ENCODE measurements at regions not wholly inside any gene's neighbourhood (a gene's known extent, or its start where the extent isn't known, plus 50 kb on each side); places are given as distances from the start of the nearest gene placed in this dataset.
"Not testable (repeated sequence)": the region's sequence is repeated elsewhere in the genome, so short reads cannot be mapped to it uniquely, and the experiment has no call there.

- peaks cover 4% of the 10 kb centered on the region for H3K9me3 Mint-ChIP-seq
- DNase-seq (no peak), ATAC-seq (ENCODE audit: low read depth) (no peak)
- H3K4me1 Mint-ChIP-seq: no peaks in the 10 kb centered on the region
- CTCF ChIA-PET: no interaction called here
- H3K27ac Mint-ChIP-seq: no peak overlapping the region
- no peak overlapping the region for H3K4me3 Mint-ChIP-seq
- TF ChIP-seq CTCF (IDR thresholded peaks at IDR 0.05): no peak
- H3K27me3 Mint-ChIP-seq: peaks cover 3% of the 10 kb centered on the region
- POLR2A ChIA-PET: no interaction called here
- intact Hi-C loops (cut with micrococcal nuclease): no loop called here
- no peaks in the 10 kb centered on the region for H3K36me3 Mint-ChIP-seq (ENCODE audit: low read depth)
These were observed 408.8 kb upstream of the ASIC2 start for GRCh38 chr17:33701910-33702309.

- intact Hi-C loops (cut with micrococcal nuclease): no loop called here
- TF ChIP-seq CTCF (IDR thresholded peaks at IDR 0.05): no peak
- ATAC-seq (ENCODE audit: low read depth): no peak
- Mint-ChIP-seq H3K4me1 (no peaks in the 10 kb centered on the region), H3K36me3 (ENCODE audit: low read depth) (no peaks in the 10 kb centered on the region), H3K9me3 (peaks cover 4% of the 10 kb centered on the region), H3K4me3 (no peak overlapping the region), H3K27ac (no peak overlapping the region), H3K27me3 (no peaks in the 10 kb centered on the region)
- CTCF ChIA-PET: no interaction called here
- DNase-seq: no peak
- POLR2A ChIA-PET: no interaction called here
These were observed 411.8 kb upstream of the ASIC2 start for GRCh38 chr17:33704856-33705255.

GRCh38 chr17:33709881-33710280 lies 416.8 kb upstream of the ASIC2 start:
- intact Hi-C loops (cut with micrococcal nuclease): no loop called here
- CTCF ChIA-PET: no interaction called here

GRCh38 chr17:33712120-33712519 lies 419.0 kb upstream of the ASIC2 start:
- H3K27me3 Mint-ChIP-seq: no peaks in the 10 kb centered on the region
- DNase-seq: no peak
- H3K4me3 Mint-ChIP-seq: no peak overlapping the region
- ATAC-seq (ENCODE audit: low read depth): no peak
- ChIA-PET POLR2A (no interaction called here), CTCF (no interaction called here)
- H3K27ac Mint-ChIP-seq: no peak overlapping the region
- TF ChIP-seq CTCF (IDR thresholded peaks at IDR 0.05): no peak
- no peaks in the 10 kb centered on the region for H3K36me3 Mint-ChIP-seq (ENCODE audit: low read depth)
- intact Hi-C loops (cut with micrococcal nuclease): no loop called here
- H3K4me1 Mint-ChIP-seq: no peaks in the 10 kb centered on the region
- H3K9me3 Mint-ChIP-seq: no peaks in the 10 kb centered on the region

More at GRCh38 chr17:33709881-33710280, 416.8 kb upstream of the ASIC2 start:
- Mint-ChIP-seq H3K9me3 (peaks cover 4% of the 10 kb centered on the region), H3K4me3 (no peak overlapping the region), H3K4me1 (no peaks in the 10 kb centered on the region), H3K36me3 (ENCODE audit: low read depth) (no peaks in the 10 kb centered on the region), H3K27me3 (no peaks in the 10 kb centered on the region), H3K27ac (no peak overlapping the region)
- DNase-seq (no peak), ATAC-seq (ENCODE audit: low read depth) (no peak)
- POLR2A ChIA-PET: no interaction called here
- no peak for TF ChIP-seq CTCF (IDR thresholded peaks at IDR 0.05)

GRCh38 chr17:33716957-33717356 lies 423.9 kb upstream of the ASIC2 start:
- Mint-ChIP-seq H3K4me1 (no peaks in the 10 kb centered on the region), H3K36me3 (ENCODE audit: low read depth) (no peaks in the 10 kb centered on the region), H3K27me3 (no peaks in the 10 kb centered on the region), H3K27ac (no peak overlapping the region), H3K9me3 (no peaks in the 10 kb centered on the region), H3K4me3 (no peak overlapping the region)
- no peak for TF ChIP-seq CTCF (IDR thresholded peaks at IDR 0.05)
- intact Hi-C loops (cut with micrococcal nuclease): no loop called here
- no peak for DNase-seq
- CTCF ChIA-PET: no interaction called here
- POLR2A ChIA-PET: no interaction called here
- no peak for ATAC-seq (ENCODE audit: low read depth)

- CTCF ChIA-PET; intact Hi-C loops (cut with micrococcal nuclease); DNase-seq; H3K4me3 Mint-ChIP-seq; ATAC-seq (ENCODE audit: low read depth); H3K4me1 Mint-ChIP-seq; H3K9me3 Mint-ChIP-seq; H3K36me3 Mint-ChIP-seq (ENCODE audit: low read depth); H3K27ac Mint-ChIP-seq; POLR2A ChIA-PET: not testable (repeated sequence)
- H3K27me3 Mint-ChIP-seq: peaks cover 15% of the 10 kb centered on the region
These were observed 430.6 kb upstream of the ASIC2 start for GRCh38 chr17:33723736-33724135.

Data from activated B cell treated with CpG ODN at 0.5 μM for 24 hours (primary cell).